SK-N-MC (cell line): ENCODE measurements at regions not wholly inside any gene's neighbourhood (a gene's known extent, or its start where the extent isn't known, plus 50 kb on each side); places are given as distances from the start of the nearest gene placed in this dataset.
A peak's percentile ranks its signal among the peaks of the same experiment; 100 is the strongest.

ENCODE experiments used
- DNase-seq: peaks from one replicate; pipeline ENCODE4 v3.0.0-alpha.2; 2011; ENCODE audit warnings: low read depth, low spot score
- H3K27ac ChIP-seq: fragments of 200-600 bp; sonication (generic); 2 replicates; pipeline ENCODE4 v1.5.1; 2016; ENCODE audit warnings: mixed run types
- H3K36me3 ChIP-seq: fragments of 200-600 bp; sonication (generic); 2 replicates; pipeline ENCODE4 v1.6.1; 2017; ENCODE audit warnings: antibody characterized with exemption, low read length, mixed read lengths; ENCODE audit not compliant: insufficient read depth
- H3K4me3 ChIP-seq: fragments of 200-600 bp; sonication (generic); 2 replicates; pipeline ENCODE4 v1.5.1; 2016
- H3K9ac ChIP-seq: fragments of 200-600 bp; sonication (generic); 2 replicates; pipeline ENCODE4 v1.8.0; 2017; ENCODE audit warnings: mixed run types, mixed read lengths; ENCODE audit not compliant: insufficient read length
- H3K9me3 ChIP-seq: fragments of 200-600 bp; sonication (generic); 2 replicates; pipeline ENCODE4 v1.6.1; 2017; ENCODE audit warnings: low read depth, mild to moderate bottlenecking, antibody characterized with exemption, low read length, moderate library complexity, mixed read lengths
- EZH2 ChIP-seq: fragments of 200-600 bp; sonication (generic); IDR thresholded peaks from one replicate; pipeline ENCODE4 v1.6.1; 2017; ENCODE audit warnings: antibody characterized with exemption
- FOXP2 ChIP-seq: optimal IDR thresholded peaks from 2 replicates; pipeline ENCODE3; 2011; ENCODE audit warnings: mild to moderate bottlenecking, moderate library complexity; ENCODE audit not compliant: insufficient read depth; ENCODE audit errors: extremely low read length, control extremely low read depth
- POLR2AphosphoS5 ChIP-seq: IDR thresholded peaks from 2 replicates; pipeline ENCODE4 v1.6.1; 2012; ENCODE audit warnings: mild to moderate bottlenecking, low read depth, low read length, borderline replicate concordance

GRCh38 chr3:181276358-181276896, 286.9 kb upstream of the DNAJC19 start:
- Histone ChIP-seq H3K9me3 (no peaks in the 10 kb centered on the region), H3K4me3 (no peak overlapping the region)
- DNase-seq, result no peak

GRCh38 chr3:181274025-181274424, 284.5 kb upstream of the DNAJC19 start:
- DNase-seq, result no peak
- no peaks in the 10 kb centered on the region for H3K36me3 ChIP-seq
- H3K4me3 ChIP-seq, result no peak overlapping the region
- TF ChIP-seq POLR2AphosphoS5, result no peak
- no peak for TF ChIP-seq FOXP2
- TF ChIP-seq EZH2, result no peak
- no peaks in the 10 kb centered on the region for H3K9me3 ChIP-seq
- no peak overlapping the region for H3K9ac ChIP-seq
- no peak overlapping the region for H3K27ac ChIP-seq

More at GRCh38 chr3:181276358-181276896, 286.9 kb upstream of the DNAJC19 start:
- Histone ChIP-seq H3K36me3 (no peaks in the 10 kb centered on the region), H3K9ac (no peak overlapping the region), H3K27ac (no peak overlapping the region)
- TF ChIP-seq FOXP2 (no peak), POLR2AphosphoS5 (no peak), EZH2 (no peak)

GRCh38 chr3:181267312-181267711, 277.8 kb upstream of the DNAJC19 start:
- H3K9me3 ChIP-seq, result no peaks in the 10 kb centered on the region
- H3K36me3 ChIP-seq, result no peaks in the 10 kb centered on the region
- no peak overlapping the region for H3K4me3 ChIP-seq
- no peak overlapping the region for H3K9ac ChIP-seq
- DNase-seq, result no peak
- TF ChIP-seq POLR2AphosphoS5, result no peak
- TF ChIP-seq FOXP2, result no peak
- TF ChIP-seq EZH2, result no peak
- no peak overlapping the region for H3K27ac ChIP-seq

- Histone ChIP-seq H3K9ac (no peak overlapping the region), H3K27ac (no peak overlapping the region), H3K4me3 (peak overlapping the region; percentile 16; the same call in 1 of the 2 replicates), H3K36me3 (no peaks in the 10 kb centered on the region), H3K9me3 (no peaks in the 10 kb centered on the region)
- TF ChIP-seq POLR2AphosphoS5 (no peak), EZH2 (no peak), FOXP2 (no peak)
- DNase-seq, result no peak
Observed at GRCh38 chr3:181265750-181266333, 276.3 kb upstream of the DNAJC19 start.

GRCh38 chr3:181264486-181264885, 274.9 kb upstream of the DNAJC19 start:
- no peak overlapping the region for H3K4me3 ChIP-seq
- no peak for TF ChIP-seq EZH2
- TF ChIP-seq FOXP2, result no peak
- no peak for TF ChIP-seq POLR2AphosphoS5
- no peak overlapping the region for H3K9ac ChIP-seq
- H3K9me3 ChIP-seq, result no peaks in the 10 kb centered on the region
- H3K36me3 ChIP-seq, result no peaks in the 10 kb centered on the region
- no peak for DNase-seq
- H3K27ac ChIP-seq, result no peak overlapping the region

GRCh38 chr3:181253796-181254195, 264.3 kb upstream of the DNAJC19 start:
- no peak overlapping the region for H3K27ac ChIP-seq
- DNase-seq, result peak; percentile 40
- TF ChIP-seq EZH2 (no peak), FOXP2 (no peak), POLR2AphosphoS5 (no peak)
- H3K9ac ChIP-seq, result no peak overlapping the region
- H3K36me3 ChIP-seq, result no peaks in the 10 kb centered on the region
- H3K9me3 ChIP-seq, result no peaks in the 10 kb centered on the region
- peak overlapping the region; percentile 46 for H3K4me3 ChIP-seq

- no peak overlapping the region for H3K27ac ChIP-seq
- H3K36me3 ChIP-seq, result no peaks in the 10 kb centered on the region
- H3K4me3 ChIP-seq, result peak overlapping the region; percentile 9; the same call in 1 of the 2 replicates
- H3K9ac ChIP-seq, result no peak overlapping the region
- no peak for DNase-seq
- no peak for TF ChIP-seq POLR2AphosphoS5
- H3K9me3 ChIP-seq, result no peaks in the 10 kb centered on the region
Observed at GRCh38 chr3:181252631-181253030, 263.1 kb upstream of the DNAJC19 start.

GRCh38 chr3:181250714-181251113, 261.2 kb upstream of the DNAJC19 start:
- Histone ChIP-seq H3K4me3 (no peak overlapping the region), H3K27ac (no peak overlapping the region), H3K36me3 (no peaks in the 10 kb centered on the region), H3K9ac (no peak overlapping the region), H3K9me3 (no peaks in the 10 kb centered on the region)
- TF ChIP-seq POLR2AphosphoS5 (no peak), EZH2 (no peak), FOXP2 (no peak)
- DNase-seq, result no peak

- peak; percentile 89 for DNase-seq
- no peak overlapping the region for H3K27ac ChIP-seq
Observed at GRCh38 chr3:181239441-181239840, 249.9 kb upstream of the DNAJC19 start.

More at GRCh38 chr3:181239441-181239840, 249.9 kb upstream of the DNAJC19 start:
- Histone ChIP-seq H3K4me3 (peak overlapping the region; percentile 24; the same call in 1 of the 2 replicates), H3K36me3 (no peaks in the 10 kb centered on the region), H3K9me3 (no peaks in the 10 kb centered on the region), H3K9ac (no peak overlapping the region)
- no peak for TF ChIP-seq EZH2
- TF ChIP-seq FOXP2, result peak; percentile 66
- TF ChIP-seq POLR2AphosphoS5, result peak; percentile 67; the same call in 1 of the 2 replicates
